MM.1S (cell line): ENCODE measurements at regions not wholly inside any gene's neighbourhood (a gene's known extent, or its start where the extent isn't known, plus 50 kb on each side); places are given as distances from the start of the nearest gene placed in this dataset.

Source experiments
- DNase-seq: peaks from one replicate; pipeline ENCODE4 v3.0.0-alpha.2; 2015
- H2AFZ ChIP-seq: fragments of 300-600 bp; sonication (generic); 2 replicates; pipeline ENCODE4 v1.6.0; 2016; ENCODE audit warnings: antibody characterized with exemption, low read length
- H3F3A ChIP-seq: fragments of 300-600 bp; sonication (generic); 2 replicates; pipeline ENCODE4 v1.6.1; 2016; ENCODE audit warnings: mild to moderate bottlenecking, antibody characterized with exemption, low read length, moderate library complexity, mixed read lengths; ENCODE audit not compliant: insufficient read depth
- H3K27ac ChIP-seq: fragments of 300-600 bp; sonication (generic); 2 replicates; pipeline ENCODE4 v1.5.1; 2016; ENCODE audit warnings: mild to moderate bottlenecking, low read length
- H3K27me3 ChIP-seq: fragments of 300-600 bp; sonication (generic); replicated peaks from 2 replicates; pipeline ENCODE4 v1.6.0; 2016; ENCODE audit warnings: low read length; ENCODE audit not compliant: insufficient read depth
- H3K36me3 ChIP-seq: fragments of 300-600 bp; sonication (generic); replicated peaks from 2 replicates; pipeline ENCODE4 v1.6.1; 2016; ENCODE audit warnings: mild to moderate bottlenecking, low read length, mixed read lengths; ENCODE audit not compliant: insufficient read depth
- H3K4me1 ChIP-seq: fragments of 300-600 bp; sonication (generic); 2 replicates; pipeline ENCODE4 v1.6.1; 2016; ENCODE audit warnings: low read length, mixed read lengths
- H3K4me2 ChIP-seq: fragments of 300-600 bp; sonication (generic); 2 replicates; pipeline ENCODE4 v1.6.0; 2016; ENCODE audit warnings: low read depth, low read length
- H3K4me3 ChIP-seq: fragments of 300-600 bp; sonication (generic); 2 replicates; pipeline ENCODE4 v1.5.1; 2016; ENCODE audit warnings: low read length, mixed read lengths
- H3K79me2 ChIP-seq: fragments of 300-600 bp; sonication (generic); 2 replicates; pipeline ENCODE4 v1.6.1; 2016; ENCODE audit warnings: mixed run types, low read length, mixed read lengths
- H3K9ac ChIP-seq: fragments of 300-600 bp; sonication (generic); 2 replicates; pipeline ENCODE4 v1.6.1; 2016; ENCODE audit warnings: low read length, mixed read lengths
- H3K9me2 ChIP-seq: fragments of 300-600 bp; sonication (generic); replicated peaks from 2 replicates; pipeline ENCODE4 v1.6.1; 2016; ENCODE audit warnings: mild to moderate bottlenecking, low read length, mixed read lengths; ENCODE audit not compliant: insufficient read depth
- H3K9me3 ChIP-seq: fragments of 300-600 bp; sonication (generic); replicated peaks from 2 replicates; pipeline ENCODE4 v1.6.1; 2016; ENCODE audit warnings: mild to moderate bottlenecking, low read length, mixed read lengths; ENCODE audit not compliant: insufficient read depth
- H4K20me1 ChIP-seq: fragments of 300-600 bp; sonication (generic); 2 replicates; pipeline ENCODE4 v1.6.1; 2016; ENCODE audit warnings: mild to moderate bottlenecking, low read length, moderate library complexity, mixed read lengths; ENCODE audit not compliant: insufficient read depth
- CTCF ChIP-seq: fragments of 300-600 bp; sonication (generic); IDR thresholded peaks from 2 replicates; pipeline ENCODE4 v1.5.1; 2016; ENCODE audit warnings: antibody characterized with exemption, low read length, mixed read lengths
- EZH2 ChIP-seq: fragments of 300-600 bp; sonication (generic); optimal IDR thresholded peaks from 2 replicates; pipeline ENCODE3; 2017; ENCODE audit warnings: low read depth, mild to moderate bottlenecking, antibody characterized with exemption, low read length, mixed read lengths
- EZH2phosphoT487 ChIP-seq: fragments of 300-600 bp; sonication (generic); IDR thresholded peaks from 2 replicates; pipeline ENCODE4 v1.6.1; 2018; ENCODE audit warnings: antibody characterized with exemption, low read length

- no peak for TF ChIP-seq EZH2phosphoT487
- no peak for TF ChIP-seq CTCF
- TF ChIP-seq EZH2: no peak
- no peaks in the 10 kb centered on the region for H4K20me1 ChIP-seq
These were observed 80.9 kb upstream of the DOCK9 start for GRCh38 chr13:99058527-99059495.

GRCh38 chr13:99059498-99060075, 81.7 kb upstream of the DOCK9 start:
- Histone ChIP-seq H3K79me2 (peaks cover 14% of the 10 kb centered on the region; the same call in 1 of the 2 replicates), H3K9me2 (no peaks in the 10 kb centered on the region), H2AFZ (no peak overlapping the region), H3K9me3 (no peaks in the 10 kb centered on the region), H3K9ac (no peak overlapping the region), H3K4me3 (no peak overlapping the region), H3K27me3 (no peaks in the 10 kb centered on the region), H4K20me1 (no peaks in the 10 kb centered on the region), H3F3A (no peaks in the 10 kb centered on the region), H3K36me3 (no peaks in the 10 kb centered on the region), H3K27ac (no peak overlapping the region), H3K4me1 (no peaks in the 10 kb centered on the region), H3K4me2 (no peak overlapping the region)
- peak; percentile 2 for DNase-seq
- no peak for TF ChIP-seq EZH2phosphoT487
- TF ChIP-seq EZH2: no peak
- no peak for TF ChIP-seq CTCF

More at GRCh38 chr13:99058527-99059495, 80.9 kb upstream of the DOCK9 start:
- no peaks in the 10 kb centered on the region for H3K9me3 ChIP-seq
- H3K36me3 ChIP-seq: no peaks in the 10 kb centered on the region
- no peaks in the 10 kb centered on the region for H3K9me2 ChIP-seq
- no peaks in the 10 kb centered on the region for H3F3A ChIP-seq
- H3K79me2 ChIP-seq: peaks cover 13% of the 10 kb centered on the region; the same call in 1 of the 2 replicates
- H3K27ac ChIP-seq: no peak overlapping the region
- H3K4me2 ChIP-seq: no peak overlapping the region
- no peak overlapping the region for H3K4me3 ChIP-seq
- no peak overlapping the region for H2AFZ ChIP-seq
- no peaks in the 10 kb centered on the region for H3K4me1 ChIP-seq
- no peaks in the 10 kb centered on the region for H3K27me3 ChIP-seq
- no peak for DNase-seq
- H3K9ac ChIP-seq: no peak overlapping the region

DNA sequence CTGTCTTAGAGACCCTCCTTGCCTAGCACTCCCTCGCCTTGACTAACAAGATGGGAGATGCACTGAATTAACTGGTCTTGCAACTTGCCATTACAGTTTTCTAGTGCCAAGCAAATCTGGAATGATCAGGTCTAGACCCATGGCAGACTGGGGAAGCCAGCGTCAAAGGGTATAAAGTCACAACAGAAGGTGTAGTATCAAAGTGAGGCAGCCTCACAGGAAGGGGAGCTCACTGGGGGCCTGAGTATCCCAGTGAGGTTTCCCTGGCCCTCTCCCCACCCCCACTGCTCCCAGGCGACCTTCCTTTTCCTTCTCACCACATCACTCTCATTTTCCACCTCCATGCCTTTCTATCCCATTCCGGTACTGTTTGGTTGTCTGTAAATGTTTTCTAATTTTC, 83.5 kb upstream of the DOCK9 start:
- H3K79me2 ChIP-seq: peaks cover 27% of the 10 kb centered on the region
- H3F3A ChIP-seq: no peaks in the 10 kb centered on the region
- H3K9ac ChIP-seq: no peak overlapping the region
- H3K27me3 ChIP-seq: no peaks in the 10 kb centered on the region
- TF ChIP-seq EZH2: no peak
- TF ChIP-seq CTCF: no peak
- no peak for TF ChIP-seq EZH2phosphoT487
- no peaks in the 10 kb centered on the region for H4K20me1 ChIP-seq
- H3K36me3 ChIP-seq: no peaks in the 10 kb centered on the region
- peak; percentile 1 for DNase-seq
- H3K9me2 ChIP-seq: no peaks in the 10 kb centered on the region
- no peak overlapping the region for H2AFZ ChIP-seq
- H3K4me1 ChIP-seq: peaks cover 7% of the 10 kb centered on the region
- H3K4me2 ChIP-seq: no peak overlapping the region
- H3K4me3 ChIP-seq: no peak overlapping the region
- H3K9me3 ChIP-seq: no peaks in the 10 kb centered on the region
- H3K27ac ChIP-seq: no peak overlapping the region
